Lower leg skin (tissue), 3 donors: ENCODE measurements at regions not wholly inside any gene's neighbourhood (a gene's known extent, or its start where the extent isn't known, plus 50 kb on each side); places are given as distances from the start of the nearest gene placed in this dataset.

Experiments used
- CTCF ChIP-seq, 3 donors: fragments of 450-650 bp; IDR thresholded peaks; one replicate each; pipeline ENCODE4 v1.5.1; 2016; ENCODE audit warnings: antibody characterized with exemption in 3 of 3, mild to moderate bottlenecking in 3 of 3, moderate library complexity in 2 of 3
- POLR2A ChIP-seq, 2 donors: fragments of 450-650 bp; IDR thresholded peaks; one replicate each; pipeline ENCODE4 v1.6.1; 2016 to 2017; ENCODE audit warnings: antibody characterized with exemption in 2 of 2, mild to moderate bottlenecking in 1 of 2, moderate library complexity in 1 of 2

- TF ChIP-seq CTCF (IDR thresholded peaks at IDR 0.05) (no peak), POLR2A (IDR thresholded peaks at IDR 0.05) (no peak)
Observed at GRCh38 chr2:160783474-160783873, 289.9 kb upstream of the RBMS1 start.
